GM23338 (cell line): ENCODE measurements at regions not wholly inside any gene's neighbourhood (a gene's known extent, or its start where the extent isn't known, plus 50 kb on each side); places are given as distances from the start of the nearest gene placed in this dataset.

Experiments used
- ATAC-seq: fragments of 200-7000 bp; cut with Tn5 transposase; 3 replicates; pipeline ENCODE4 v1.9.1; 2020
- DNase-seq: peaks from one replicate; pipeline ENCODE4 v3.0.0-alpha.2; 2015; ENCODE audit warnings: low spot score
- H2AFZ ChIP-seq: fragments of 200-600 bp; sonication (generic); 2 replicates; pipeline ENCODE4 v1.8.0; 2016; ENCODE audit warnings: antibody characterized with exemption, mild to moderate bottlenecking, moderate library complexity
- H3F3A ChIP-seq: fragments of 200-600 bp; sonication (generic); replicated peaks from 2 replicates; pipeline ENCODE4 v1.8.0; 2017; ENCODE audit warnings: antibody characterized with exemption, mixed run types, low read depth
- H3K27ac ChIP-seq: fragments of 200-600 bp; sonication (generic); 2 replicates; pipeline ENCODE4 v1.6.1; 2016; ENCODE audit warnings: low read depth
- H3K27me3 ChIP-seq: fragments of 200-600 bp; sonication (generic); 2 replicates; pipeline ENCODE4 v1.8.0; 2016; ENCODE audit warnings: mild to moderate bottlenecking, mixed run types, moderate library complexity; ENCODE audit not compliant: insufficient read depth
- H3K36me3 ChIP-seq: fragments of 200-600 bp; sonication (generic); 2 replicates; pipeline ENCODE4 v1.8.0; 2016; ENCODE audit warnings: mild to moderate bottlenecking; ENCODE audit not compliant: insufficient read depth
- H3K4me1 ChIP-seq: fragments of 200-600 bp; sonication (generic); 2 replicates; pipeline ENCODE4 v1.8.0; 2016; ENCODE audit warnings: mild to moderate bottlenecking, moderate library complexity; ENCODE audit not compliant: insufficient read depth
- H3K4me2 ChIP-seq: fragments of 200-600 bp; sonication (generic); 2 replicates; pipeline ENCODE4 v1.7.1; 2017; ENCODE audit warnings: mixed run types
- H3K4me3 ChIP-seq: fragments of 200-600 bp; sonication (generic); 2 replicates; pipeline ENCODE4 v1.6.1; 2016; ENCODE audit warnings: mixed run types
- H3K79me2 ChIP-seq: fragments of 200-600 bp; sonication (generic); replicated peaks from 2 replicates; pipeline ENCODE4 v1.8.0; 2017; ENCODE audit warnings: mild to moderate bottlenecking; ENCODE audit not compliant: insufficient read depth
- H3K9me2 ChIP-seq: fragments of 200-600 bp; sonication (generic); 2 replicates; pipeline ENCODE4 v1.8.0; 2017; ENCODE audit not compliant: insufficient read depth
- H4K20me1 ChIP-seq: fragments of 200-600 bp; sonication (generic); replicated peaks from 2 replicates; pipeline ENCODE4 v1.8.0; 2017; ENCODE audit warnings: mild to moderate bottlenecking; ENCODE audit not compliant: insufficient read depth
- H3K27ac Mint-ChIP-seq: 2 replicates; pipeline ENCODE4 v1.8.0; 2020; ENCODE audit warnings: inconsistent platforms, mild to moderate bottlenecking, moderate library complexity, mixed read lengths
- H3K27me3 Mint-ChIP-seq: 3 replicates; pipeline ENCODE4 v1.8.0; 2022; ENCODE audit warnings: low read depth, mild to moderate bottlenecking, moderate library complexity, mixed read lengths, inconsistent platforms; ENCODE audit not compliant: insufficient read depth, poor library complexity
- H3K36me3 Mint-ChIP-seq: 3 replicates; pipeline ENCODE4 v1.8.0; 2021; ENCODE audit warnings: low read depth, mild to moderate bottlenecking, inconsistent platforms, moderate library complexity, mixed read lengths
- H3K4me1 Mint-ChIP-seq: 3 replicates; pipeline ENCODE4 v1.8.0; 2020; ENCODE audit warnings: mild to moderate bottlenecking, inconsistent platforms, mixed read lengths
- H3K4me3 Mint-ChIP-seq: 3 replicates; pipeline ENCODE4 v1.8.0; 2021; ENCODE audit warnings: moderate library complexity, mild to moderate bottlenecking, inconsistent platforms, mixed read lengths
- H3K9me3 Mint-ChIP-seq: 3 replicates; pipeline ENCODE4 v1.8.0; 2020; ENCODE audit warnings: moderate library complexity, mild to moderate bottlenecking, inconsistent platforms, mixed read lengths
- CREB1 ChIP-seq: fragments of 250-450 bp; sonication (Bioruptor Pico); IDR thresholded peaks from 2 replicates; pipeline ENCODE4 v1.5.0; 2020; ENCODE audit warnings: low read depth, mild to moderate bottlenecking, moderate library complexity
- CTCF ChIP-seq, 2 experiments: fragments of 200-600 bp in 1 of 2; sonication (generic) in 1 of 2; conservative IDR thresholded peaks; 2 replicates each; pipeline versions ENCODE4 v1.5.1 to v1.6.1; 2016 to 2017; ENCODE audit warnings: antibody characterized with exemption in 2 of 2, low read depth in 2 of 2, mild to moderate bottlenecking in 2 of 2, moderate library complexity in 1 of 2
- EZH2 ChIP-seq: fragments of 200-600 bp; sonication (generic); IDR thresholded peaks from one replicate; pipeline ENCODE4 v1.8.0; 2017; ENCODE audit warnings: antibody characterized with exemption, mild to moderate bottlenecking, low read depth; ENCODE audit not compliant: unreplicated experiment
- EZH2phosphoT487 ChIP-seq: fragments of 200-600 bp; sonication (generic); IDR thresholded peaks from one replicate; pipeline ENCODE4 v1.8.1; 2018; ENCODE audit warnings: antibody characterized with exemption; ENCODE audit not compliant: unreplicated experiment
- JUNB ChIP-seq: IDR thresholded peaks from one replicate; pipeline ENCODE4 v1.6.1; 2016; ENCODE audit warnings: antibody characterized with exemption; ENCODE audit not compliant: unreplicated experiment
- NANOG ChIP-seq: IDR thresholded peaks from 2 replicates; pipeline ENCODE4 v1.6.1; 2016; ENCODE audit warnings: antibody characterized with exemption, borderline replicate concordance
- POLR2AphosphoS5 ChIP-seq: IDR thresholded peaks from 2 replicates; pipeline ENCODE4 v1.6.1; 2016; ENCODE audit warnings: antibody characterized with exemption, low read depth
- STAT1 ChIP-seq: IDR thresholded peaks from one replicate; pipeline ENCODE4 v1.6.1; 2016; ENCODE audit warnings: antibody characterized with exemption; ENCODE audit not compliant: unreplicated experiment
- ZNF114 ChIP-seq: fragments of 250-450 bp; sonication (Bioruptor Pico); IDR thresholded peaks from 2 replicates; pipeline ENCODE4 v1.5.0; 2020; ENCODE audit warnings: mild to moderate bottlenecking, moderate library complexity
- ZNF331 ChIP-seq: fragments of 250-450 bp; sonication (Bioruptor Pico); IDR thresholded peaks from 2 replicates; pipeline ENCODE4 v1.5.0; 2020; ENCODE audit warnings: low read depth, mild to moderate bottlenecking, moderate library complexity
- ZNF462 ChIP-seq: fragments of 250-450 bp; sonication (Bioruptor Pico); IDR thresholded peaks from 2 replicates; pipeline ENCODE4 v1.5.0; 2020; ENCODE audit warnings: mild to moderate bottlenecking, moderate library complexity
- TF ChIP-seq, protein P1 (sequence below): IDR thresholded peaks from 2 replicates; pipeline ENCODE4 v1.6.1; 2016; ENCODE audit warnings: antibody characterized with exemption
- TF ChIP-seq, protein P2 (sequence below): IDR thresholded peaks from one replicate; pipeline ENCODE4 v1.6.1; 2018; ENCODE audit warnings: antibody characterized with exemption; ENCODE audit not compliant: unreplicated experiment

GRCh38 chr6:134525190-134525868 lies 207.4 kb upstream of the SGK1 start:
- H2AFZ ChIP-seq: peak overlapping the region; percentile 53; the same call in 1 of the 2 replicates
- no peaks in the 10 kb centered on the region for H3K79me2 ChIP-seq
- no peaks in the 10 kb centered on the region for H3K27me3 ChIP-seq
- no peak for ATAC-seq
- H4K20me1 ChIP-seq: no peaks in the 10 kb centered on the region
- H3F3A ChIP-seq: no peaks in the 10 kb centered on the region
- no peak overlapping the region for H3K4me3 ChIP-seq
- H3K27me3 Mint-ChIP-seq: peaks cover 3% of the 10 kb centered on the region
- no peak overlapping the region for H3K27ac ChIP-seq
- H3K27ac Mint-ChIP-seq: 0 out of 2 replicates have a peak overlapping the region, but pooled peaks have one; percentile 39
- H3K4me3 Mint-ChIP-seq: no peak overlapping the region
- H3K4me1 ChIP-seq: peaks cover 7% of the 10 kb centered on the region; the same call in 1 of the 2 replicates
- no peak for DNase-seq
- no peak overlapping the region for H3K4me2 ChIP-seq
- H3K9me2 ChIP-seq: no peaks in the 10 kb centered on the region
- H3K36me3 Mint-ChIP-seq: no peaks in the 10 kb centered on the region
- peaks cover 12% of the 10 kb centered on the region for H3K4me1 Mint-ChIP-seq
- H3K36me3 ChIP-seq: no peaks in the 10 kb centered on the region
- no peaks in the 10 kb centered on the region for H3K9me3 Mint-ChIP-seq
- TF ChIP-seq CTCF (conservative IDR thresholded peaks at IDR 0.05; ENCODE audit: low read depth in 2 of 2): no peak
- TF ChIP-seq POLR2AphosphoS5: no peak
- TF ChIP-seq STAT1: no peak
- TF ChIP-seq ZNF331 (CRISPR knock-in tag): no peak
- TF ChIP-seq, protein P1, sequence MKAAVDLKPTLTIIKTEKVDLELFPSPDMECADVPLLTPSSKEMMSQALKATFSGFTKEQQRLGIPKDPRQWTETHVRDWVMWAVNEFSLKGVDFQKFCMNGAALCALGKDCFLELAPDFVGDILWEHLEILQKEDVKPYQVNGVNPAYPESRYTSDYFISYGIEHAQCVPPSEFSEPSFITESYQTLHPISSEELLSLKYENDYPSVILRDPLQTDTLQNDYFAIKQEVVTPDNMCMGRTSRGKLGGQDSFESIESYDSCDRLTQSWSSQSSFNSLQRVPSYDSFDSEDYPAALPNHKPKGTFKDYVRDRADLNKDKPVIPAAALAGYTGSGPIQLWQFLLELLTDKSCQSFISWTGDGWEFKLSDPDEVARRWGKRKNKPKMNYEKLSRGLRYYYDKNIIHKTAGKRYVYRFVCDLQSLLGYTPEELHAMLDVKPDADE: no peak
- TF ChIP-seq EZH2: no peak
- no peak for TF ChIP-seq ZNF462 (CRISPR knock-in tag)
- no peak for TF ChIP-seq NANOG
- TF ChIP-seq JUNB: no peak
- TF ChIP-seq, protein P2, sequence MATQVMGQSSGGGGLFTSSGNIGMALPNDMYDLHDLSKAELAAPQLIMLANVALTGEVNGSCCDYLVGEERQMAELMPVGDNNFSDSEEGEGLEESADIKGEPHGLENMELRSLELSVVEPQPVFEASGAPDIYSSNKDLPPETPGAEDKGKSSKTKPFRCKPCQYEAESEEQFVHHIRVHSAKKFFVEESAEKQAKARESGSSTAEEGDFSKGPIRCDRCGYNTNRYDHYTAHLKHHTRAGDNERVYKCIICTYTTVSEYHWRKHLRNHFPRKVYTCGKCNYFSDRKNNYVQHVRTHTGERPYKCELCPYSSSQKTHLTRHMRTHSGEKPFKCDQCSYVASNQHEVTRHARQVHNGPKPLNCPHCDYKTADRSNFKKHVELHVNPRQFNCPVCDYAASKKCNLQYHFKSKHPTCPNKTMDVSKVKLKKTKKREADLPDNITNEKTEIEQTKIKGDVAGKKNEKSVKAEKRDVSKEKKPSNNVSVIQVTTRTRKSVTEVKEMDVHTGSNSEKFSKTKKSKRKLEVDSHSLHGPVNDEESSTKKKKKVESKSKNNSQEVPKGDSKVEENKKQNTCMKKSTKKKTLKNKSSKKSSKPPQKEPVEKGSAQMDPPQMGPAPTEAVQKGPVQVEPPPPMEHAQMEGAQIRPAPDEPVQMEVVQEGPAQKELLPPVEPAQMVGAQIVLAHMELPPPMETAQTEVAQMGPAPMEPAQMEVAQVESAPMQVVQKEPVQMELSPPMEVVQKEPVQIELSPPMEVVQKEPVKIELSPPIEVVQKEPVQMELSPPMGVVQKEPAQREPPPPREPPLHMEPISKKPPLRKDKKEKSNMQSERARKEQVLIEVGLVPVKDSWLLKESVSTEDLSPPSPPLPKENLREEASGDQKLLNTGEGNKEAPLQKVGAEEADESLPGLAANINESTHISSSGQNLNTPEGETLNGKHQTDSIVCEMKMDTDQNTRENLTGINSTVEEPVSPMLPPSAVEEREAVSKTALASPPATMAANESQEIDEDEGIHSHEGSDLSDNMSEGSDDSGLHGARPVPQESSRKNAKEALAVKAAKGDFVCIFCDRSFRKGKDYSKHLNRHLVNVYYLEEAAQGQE: no peak
- no peak for TF ChIP-seq EZH2phosphoT487
- TF ChIP-seq CREB1 (CRISPR knock-in tag): no peak
- no peak for TF ChIP-seq ZNF114 (CRISPR knock-in tag)
